Suppressor macrophage treated with lipopolysaccharide for 1 hour (primary cell): ENCODE measurements at regions not wholly inside any gene's neighbourhood (a gene's known extent, or its start where the extent isn't known, plus 50 kb on each side); places are given as distances from the start of the nearest gene placed in this dataset.
"Not testable (repeated sequence)": the region's sequence is repeated elsewhere in the genome, so short reads cannot be mapped to it uniquely, and the experiment has no call there.

Experiments
- DNase-seq, 3 donors: peaks; one replicate each; pipeline ENCODE4 v3.0.0-alpha.2; 2020 to 2022

GRCh38 chr5:26535215-26535614 lies 503.2 kb downstream of the CDH9 start:
- DNase-seq: no peak

- no peak for DNase-seq
Observed at GRCh38 chr5:26530305-26530704, 508.1 kb downstream of the CDH9 start.

GRCh38 chr5:26519245-26519644 lies 519.1 kb downstream of the CDH9 start:
- DNase-seq: no peak

DNA sequence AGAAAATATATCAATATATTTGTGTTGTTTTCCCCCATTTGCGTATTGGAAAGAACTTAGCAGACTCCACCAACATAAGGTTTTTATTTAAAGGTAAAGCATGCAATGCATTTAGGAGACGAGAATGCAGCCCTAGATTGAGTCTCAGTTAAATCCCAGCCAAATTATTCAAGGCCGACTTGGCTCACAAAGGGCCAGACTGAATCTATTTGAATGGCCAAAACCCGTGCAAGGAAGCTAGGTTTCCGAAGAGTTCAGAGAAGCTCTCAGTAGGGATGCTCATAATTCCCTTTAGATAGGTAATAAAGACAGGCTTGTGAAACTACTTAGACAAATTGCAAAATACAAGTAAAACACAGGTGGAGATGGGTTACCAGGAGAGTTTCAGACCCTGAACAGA lies 520.3 kb downstream of the CDH9 start:
- no peak for DNase-seq

GRCh38 chr5:26498972-26499371 lies 539.4 kb downstream of the CDH9 start:
- DNase-seq: no peak

DNA sequence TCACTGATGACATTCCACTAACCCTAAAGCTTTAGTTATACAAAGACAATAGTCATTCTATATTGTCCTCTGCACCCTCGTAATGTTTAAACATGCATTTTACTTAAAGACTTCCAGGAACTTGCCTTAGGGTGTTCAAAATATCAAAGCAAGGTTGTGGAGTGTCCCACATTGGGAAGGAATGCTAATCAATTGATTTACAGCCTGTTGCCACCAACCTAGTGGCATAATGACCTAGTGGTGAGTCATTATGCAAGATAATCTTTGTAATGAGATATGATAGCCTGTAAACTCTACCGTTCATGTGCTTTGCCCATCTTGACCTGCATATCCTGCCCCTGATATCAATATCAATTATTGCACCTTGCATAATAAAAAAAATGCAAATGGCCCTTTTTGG lies 542.9 kb downstream of the CDH9 start:
- no peak for DNase-seq

- peak in 1 of 3 donors; percentile 13 for DNase-seq
Observed at GRCh38 chr5:26492906-26493459, 545.4 kb downstream of the CDH9 start.

DNA sequence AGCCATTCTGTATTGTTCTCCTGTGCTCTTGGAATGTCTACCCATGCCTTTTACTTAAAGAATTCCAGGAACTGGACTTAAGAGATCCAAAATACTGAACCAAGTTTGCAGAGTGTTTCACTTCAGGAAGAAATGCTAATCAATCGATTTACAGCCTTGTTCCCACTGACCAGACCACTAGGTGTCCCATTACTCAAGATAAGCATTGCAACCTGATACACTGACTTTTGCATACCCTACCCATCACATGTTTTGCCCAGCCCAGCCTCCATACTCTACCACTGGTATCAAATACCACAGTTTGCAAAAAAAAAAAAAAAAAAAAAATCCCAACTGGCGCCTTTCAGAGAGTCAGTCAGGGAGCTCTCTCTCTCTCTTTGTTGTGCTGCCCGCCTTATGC lies 550.8 kb downstream of the CDH9 start:
- DNase-seq: no peak

DNA sequence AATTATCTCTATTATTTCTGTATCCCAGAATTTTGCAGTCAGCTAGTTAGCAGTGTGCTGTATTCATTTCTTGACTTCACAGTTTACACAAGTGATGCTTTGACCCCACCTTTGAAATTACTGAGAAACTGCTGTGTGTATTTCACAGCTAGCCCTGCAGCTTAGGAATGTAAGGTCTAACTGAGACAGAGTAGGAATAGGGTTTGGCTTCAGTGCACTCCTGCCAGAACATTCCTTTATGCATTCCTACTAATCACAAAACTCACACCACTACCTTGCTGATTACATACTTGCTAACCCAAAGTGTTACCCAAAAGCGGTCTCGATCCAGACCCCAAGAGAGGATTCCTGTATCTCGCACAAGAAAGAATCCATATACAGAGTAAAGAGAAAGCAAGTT lies 551.8 kb downstream of the CDH9 start:
- DNase-seq: no peak

DNA sequence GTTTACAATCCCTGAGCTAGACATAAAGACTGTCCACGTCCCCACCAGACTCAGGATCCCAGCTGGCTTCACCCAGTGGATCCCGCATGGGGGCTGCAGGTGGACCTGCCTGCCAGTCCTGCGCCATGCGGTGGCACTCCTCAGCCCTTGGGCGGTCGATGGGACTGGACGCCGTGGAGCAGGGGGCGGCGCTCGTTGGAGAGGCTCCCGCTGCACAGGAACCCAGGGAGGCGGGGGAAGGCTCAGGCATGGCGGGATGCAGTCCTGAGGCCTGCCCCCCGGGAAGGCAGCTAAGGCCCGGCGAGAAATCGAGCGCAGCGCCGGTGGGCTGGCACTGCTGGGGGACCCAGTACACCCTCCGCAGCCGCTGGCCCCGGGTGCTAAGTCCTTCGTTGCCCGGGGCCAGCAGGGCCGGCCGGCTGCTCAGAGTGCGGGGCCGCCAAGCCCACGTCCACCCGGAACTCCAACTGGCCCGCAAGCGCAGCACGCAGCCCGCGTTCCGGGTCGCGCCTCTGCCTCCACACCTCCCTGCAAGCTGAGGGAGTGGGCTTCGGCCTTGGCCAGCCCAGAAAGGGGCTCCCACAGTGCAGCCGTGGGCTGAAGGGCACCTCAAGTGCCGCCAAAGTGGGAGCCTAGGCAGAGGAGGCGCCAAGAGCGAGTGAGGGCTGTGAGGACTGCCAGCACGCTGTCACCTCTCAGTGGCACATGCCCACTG lies 553.1 kb downstream of the CDH9 start:
- DNase-seq: not testable (repeated sequence)

GRCh38 chr5:26482810-26483375 lies 555.5 kb downstream of the CDH9 start:
- peak in 2 of 3 donors; percentile 0 to 4 for DNase-seq

DNA sequence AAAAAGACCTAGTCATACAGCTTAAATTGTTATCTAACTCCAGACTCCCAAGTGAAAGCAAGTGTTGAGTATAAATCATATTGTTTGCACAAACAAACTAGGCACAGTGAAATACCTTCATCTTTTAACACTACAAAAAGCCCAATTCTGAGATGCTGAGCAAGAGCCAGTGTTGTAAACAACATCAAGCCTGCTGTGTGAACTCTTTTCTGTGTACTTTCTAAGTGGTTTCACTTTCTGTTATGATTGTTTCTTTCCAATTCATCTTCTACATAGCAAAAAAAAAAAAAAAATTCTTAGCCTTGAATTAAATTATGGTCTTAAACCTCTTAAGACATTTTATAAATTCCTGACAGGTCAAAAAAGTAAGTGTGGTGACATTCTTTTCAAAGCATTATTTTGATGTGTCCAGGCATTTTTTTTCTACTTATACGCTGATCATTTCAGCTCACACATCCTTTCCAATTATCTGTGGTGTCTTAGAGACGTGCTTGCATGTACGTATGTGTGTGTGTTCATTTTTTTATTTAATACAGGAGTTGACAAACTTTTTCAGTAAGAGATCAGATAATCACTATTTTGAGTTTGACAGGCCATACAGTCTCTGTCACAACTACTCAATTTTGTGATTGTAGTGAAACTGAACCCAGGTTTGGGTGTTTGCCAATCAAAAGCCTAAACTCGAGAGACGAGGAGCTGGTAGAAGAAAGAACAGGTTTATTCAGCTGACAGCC lies 556.1 kb downstream of the CDH9 start:
- DNase-seq: no peak

DNA sequence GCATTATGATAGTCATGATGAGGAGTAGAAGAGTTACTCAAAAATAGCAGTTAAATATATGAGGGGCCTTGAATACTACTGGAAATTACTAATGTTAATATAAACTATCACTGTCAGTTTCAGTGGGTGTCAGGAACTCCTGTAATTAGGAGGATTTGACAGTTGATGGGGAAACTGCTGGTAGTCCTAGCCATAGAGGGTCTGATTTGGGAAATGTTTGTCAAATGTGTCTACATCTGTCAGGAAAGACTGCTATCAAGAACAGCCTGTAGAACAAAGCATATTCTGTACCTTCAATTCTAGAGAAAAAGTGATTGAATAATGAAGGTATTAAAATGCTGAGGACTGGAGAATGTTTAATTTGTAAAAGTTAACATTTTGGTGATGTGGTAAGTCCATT lies 567.9 kb downstream of the CDH9 start:
- no peak for DNase-seq

DNA sequence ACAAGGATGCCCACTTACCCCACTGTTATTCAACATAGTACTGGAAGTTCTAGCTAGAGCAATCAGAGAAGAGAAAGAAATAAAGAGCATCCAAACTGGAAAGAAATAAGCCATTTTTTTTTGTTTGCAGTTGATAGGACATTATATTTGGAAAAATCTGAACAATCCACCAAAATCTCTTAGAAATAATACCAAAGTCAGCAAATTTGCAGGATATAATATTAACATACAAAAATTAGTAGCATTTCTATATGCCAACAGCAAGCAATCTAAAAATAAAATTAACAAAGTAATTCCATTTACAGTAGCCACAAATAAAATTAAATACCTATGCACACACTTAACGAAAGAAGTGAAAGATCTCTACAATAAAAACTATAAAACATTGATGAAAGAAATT lies 599.3 kb downstream of the CDH9 start:
- DNase-seq: no peak

DNA sequence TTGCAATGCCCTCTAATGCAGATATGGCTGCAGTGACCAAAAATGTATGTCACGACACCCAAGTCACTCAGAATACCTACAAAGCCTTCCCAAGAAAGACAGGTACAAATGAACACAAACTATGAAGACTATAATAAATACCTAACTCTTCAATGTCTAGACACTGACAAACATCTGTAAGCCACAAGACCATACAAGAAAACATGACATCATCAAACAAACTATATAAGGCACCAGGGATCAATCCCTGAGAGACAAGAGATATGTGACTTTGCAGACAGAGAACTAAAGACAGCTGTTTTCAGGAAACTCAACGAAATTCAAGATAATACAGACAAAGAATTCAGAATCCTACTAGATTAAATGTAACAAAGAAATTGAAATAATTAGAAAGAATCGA lies 603.7 kb downstream of the CDH9 start:
- DNase-seq: no peak

GRCh38 chr5:26432386-26432785 lies 606.0 kb downstream of the CDH9 start:
- no peak for DNase-seq

DNA sequence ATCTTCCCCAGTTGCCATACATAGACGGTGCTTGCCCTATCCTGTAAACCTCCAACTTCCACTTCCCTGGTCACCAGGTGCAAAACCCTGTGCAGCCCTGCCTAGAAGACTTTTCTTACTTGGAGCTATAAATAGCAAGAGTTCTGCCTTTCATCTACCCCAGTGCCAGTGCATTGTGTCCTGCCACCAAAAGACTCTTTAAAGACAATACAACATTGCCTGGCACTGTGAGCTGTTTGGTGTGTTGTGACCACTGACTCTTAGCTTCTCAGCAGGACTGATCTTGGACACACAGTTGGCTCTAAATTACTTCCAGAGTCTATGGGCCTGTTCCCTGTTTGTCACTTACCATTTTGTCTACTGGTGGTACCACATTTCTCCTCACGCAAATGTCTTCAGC lies 608.1 kb downstream of the CDH9 start:
- no peak for DNase-seq

DNA sequence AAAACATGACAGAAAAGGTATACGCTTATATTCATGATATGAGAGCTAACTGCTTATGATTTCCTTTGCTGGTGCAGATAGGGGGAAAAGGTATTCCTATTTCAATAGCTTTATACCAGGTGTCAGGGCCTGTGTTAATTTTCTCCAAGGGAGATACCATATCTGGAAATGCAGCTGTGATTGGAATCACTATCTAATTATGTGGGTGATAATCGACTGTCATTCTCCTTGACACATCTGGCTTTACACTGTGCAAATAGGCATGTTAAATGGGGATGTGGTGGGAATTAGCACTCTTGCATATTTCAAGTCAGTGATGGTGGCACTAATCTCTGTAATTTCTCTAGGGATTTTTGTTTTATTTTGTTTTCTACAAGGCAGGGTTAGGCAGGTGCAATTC lies 611.1 kb downstream of the CDH9 start:
- no peak for DNase-seq

DNA sequence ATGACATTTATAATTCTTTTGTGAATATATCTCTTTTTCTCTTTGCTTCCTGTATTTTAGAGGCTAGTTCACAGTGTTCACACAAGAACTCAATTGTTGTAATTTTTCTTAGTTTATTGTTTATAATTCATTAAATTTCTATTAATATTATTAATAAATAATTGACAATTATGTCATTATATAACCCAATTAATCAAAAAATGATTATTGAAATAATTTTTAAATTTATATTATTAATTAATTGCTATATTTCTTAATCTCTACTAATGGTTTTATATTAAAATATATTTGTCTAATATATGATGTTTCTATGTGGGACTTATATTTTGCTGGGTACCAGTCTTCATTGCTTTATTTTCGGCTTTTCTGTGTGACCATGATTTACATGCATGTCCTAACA lies 618.4 kb downstream of the CDH9 start:
- DNase-seq: no peak

GRCh38 chr5:26416911-26417310 lies 621.5 kb downstream of the CDH9 start:
- DNase-seq: no peak

GRCh38 chr5:26415987-26416779 lies 622.2 kb downstream of the CDH9 start:
- no peak for DNase-seq

DNA sequence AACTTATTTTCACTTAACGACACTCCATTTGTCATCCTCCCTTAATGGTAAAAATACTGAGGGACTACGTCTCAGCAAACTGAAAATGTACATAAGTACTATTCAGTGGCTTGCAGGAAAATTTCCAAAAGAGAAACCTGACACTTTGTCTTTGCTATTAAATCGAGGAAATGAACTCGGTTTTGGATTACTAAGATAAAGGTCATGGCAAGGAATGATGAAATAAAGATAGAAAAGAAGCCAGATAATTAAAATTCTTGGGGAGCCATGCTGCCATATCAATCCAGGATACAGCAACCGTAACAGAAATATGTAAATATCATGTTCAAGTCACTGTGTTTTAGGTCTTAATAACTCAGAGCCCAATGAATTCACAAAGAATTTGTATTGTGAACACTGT lies 647.8 kb downstream of the CDH9 start:
- DNase-seq: no peak

DNA sequence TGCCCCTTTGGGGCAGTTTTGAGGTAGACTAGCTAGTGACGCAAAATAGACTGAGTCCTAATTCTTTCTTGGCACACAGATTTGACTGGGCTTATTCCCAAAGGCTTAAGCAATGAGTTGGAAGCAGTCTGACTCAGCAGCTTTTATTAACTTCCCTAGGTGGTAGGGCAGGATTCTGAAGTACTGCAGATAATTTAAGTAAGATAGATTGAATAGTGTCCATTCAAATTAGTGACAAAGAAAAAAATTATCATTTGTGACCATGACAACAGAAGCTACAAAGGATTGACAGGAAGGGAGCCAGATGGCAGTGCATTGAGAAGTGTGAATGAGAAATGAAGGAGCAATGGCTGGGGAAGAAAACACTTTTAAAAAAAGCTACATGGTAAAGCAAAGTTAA lies 649.4 kb downstream of the CDH9 start:
- no peak for DNase-seq
